ENCODE measurements at regions not wholly inside any gene's neighbourhood (a gene's known extent, or its start where the extent isn't known, plus 50 kb on each side); places are given as distances from the start of the nearest gene placed in this dataset.

- no peak for DNase-seq
Observed at GRCh38 chr20:21033817-21034216, 72.3 kb downstream of the LINC00237 start.

GRCh38 chr20:21031666-21032065 lies 74.5 kb downstream of the LINC00237 start:
- no peak for DNase-seq

GRCh38 chr20:21029341-21029740 lies 76.8 kb downstream of the LINC00237 start:
- no peak for DNase-seq

GRCh38 chr20:21028921-21029320 lies 77.2 kb downstream of the LINC00237 start:
- DNase-seq, result no peak

GRCh38 chr20:21028436-21028835 lies 77.7 kb downstream of the LINC00237 start:
- no peak for DNase-seq

GRCh38 chr20:21027569-21027968 lies 78.6 kb downstream of the LINC00237 start:
- DNase-seq, result no peak

- DNase-seq, result no peak
Observed at GRCh38 chr20:21026951-21027350, 79.2 kb downstream of the LINC00237 start.

- no peak for DNase-seq
Observed at GRCh38 chr20:21024420-21024819, 81.7 kb downstream of the LINC00237 start.

- no peak for DNase-seq
Observed at GRCh38 chr20:21022925-21023324, 83.2 kb downstream of the LINC00237 start.

- DNase-seq, result no peak
Observed at GRCh38 chr20:21021472-21021790, 84.7 kb downstream of the LINC00237 start.

- no peak for DNase-seq
Observed at GRCh38 chr20:21020659-21021471, 85.3 kb downstream of the LINC00237 start.

- DNase-seq, result no peak
Observed at GRCh38 chr20:21019814-21020658, 86.1 kb downstream of the LINC00237 start.

GRCh38 chr20:21019468-21019813 lies 86.7 kb downstream of the LINC00237 start:
- no peak for DNase-seq

- no peak for DNase-seq
Observed at GRCh38 chr20:21018576-21018975, 87.6 kb downstream of the LINC00237 start.

- no peak for DNase-seq
Observed at GRCh38 chr20:21017528-21018085, 88.6 kb downstream of the LINC00237 start.

- no peak for DNase-seq
Observed at GRCh38 chr20:21016751-21017150, 89.4 kb downstream of the LINC00237 start.

- DNase-seq, result no peak
Observed at GRCh38 chr20:21014528-21014927, 91.6 kb downstream of the LINC00237 start.

GRCh38 chr20:21008951-21009350 lies 97.2 kb downstream of the LINC00237 start:
- DNase-seq, result no peak

- no peak for DNase-seq
Observed at GRCh38 chr20:21006611-21007010, 99.5 kb downstream of the LINC00237 start.

GRCh38 chr20:21004386-21005076 lies 101.6 kb downstream of the LINC00237 start:
- no peak for DNase-seq

- DNase-seq, result no peak
Observed at GRCh38 chr20:21003902-21004301, 102.3 kb downstream of the LINC00237 start.

GRCh38 chr20:21002486-21002885 lies 103.7 kb downstream of the LINC00237 start:
- DNase-seq, result no peak

- DNase-seq, result no peak
Observed at GRCh38 chr20:20993372-20993771, 112.8 kb downstream of the LINC00237 start.
